ENCODE measurements at regions not wholly inside any gene's neighbourhood (a gene's known extent, or its start where the extent isn't known, plus 50 kb on each side); places are given as distances from the start of the nearest gene placed in this dataset.
A peak's percentile ranks its signal among the peaks of the same experiment; 100 is the strongest.

- intact Hi-C loops (cut with DNase I), result no loop called here
- H3K9me3 ChIP-seq, result no peaks in the 10 kb centered on the region
- H3K4me3 ChIP-seq, result peak overlapping the region; percentile 13
- TF ChIP-seq CTCF (IDR thresholded peaks at IDR 0.05), result no peak
- H3K36me3 ChIP-seq, result no peaks in the 10 kb centered on the region
- H3K27me3 ChIP-seq (ENCODE audit: low read depth), result no peaks in the 10 kb centered on the region
- ATAC-seq (no peak), DNase-seq (no peak)
- no peaks in the 10 kb centered on the region for H3K4me1 ChIP-seq
- H3K27ac ChIP-seq, result no peak overlapping the region
Observed at GRCh38 chr2:65661980-65662653, 229.7 kb upstream of the SPRED2 start.

- ATAC-seq (no peak), DNase-seq (no peak)
- intact Hi-C loops (cut with DNase I), result no loop called here
- Histone ChIP-seq H3K36me3 (no peaks in the 10 kb centered on the region), H3K4me1 (no peaks in the 10 kb centered on the region), H3K27ac (no peak overlapping the region), H3K9me3 (no peaks in the 10 kb centered on the region), H3K27me3 (ENCODE audit: low read depth) (no peaks in the 10 kb centered on the region), H3K4me3 (no peak overlapping the region)
- TF ChIP-seq CTCF (IDR thresholded peaks at IDR 0.05), result no peak
Observed at GRCh38 chr2:65660340-65660739, 227.9 kb upstream of the SPRED2 start.

DNA sequence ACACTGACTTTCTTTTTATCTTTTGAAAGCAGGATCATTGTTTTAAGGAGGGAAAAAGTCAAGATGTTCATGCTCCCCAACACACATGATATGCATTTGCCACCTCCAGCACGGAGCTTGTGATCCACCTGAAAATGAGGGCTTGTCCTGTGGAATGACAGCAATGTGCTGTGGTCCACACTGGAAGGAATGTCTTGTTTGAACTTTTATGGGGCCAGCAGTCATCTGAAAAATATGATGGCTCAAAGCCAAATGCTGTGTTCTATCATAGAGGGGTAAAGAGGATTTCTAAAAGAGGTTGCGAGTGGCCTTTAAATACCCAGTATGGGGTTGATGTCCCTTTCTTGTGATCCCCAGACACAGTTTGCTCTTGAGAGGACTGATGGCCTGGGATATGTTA, 226.5 kb upstream of the SPRED2 start:
- intact Hi-C loops (cut with DNase I), result no loop called here
- H3K36me3 ChIP-seq, result no peaks in the 10 kb centered on the region
- H3K9me3 ChIP-seq, result no peaks in the 10 kb centered on the region
- peak in 1 of 2 donors; percentile 9 for ATAC-seq
- TF ChIP-seq CTCF (IDR thresholded peaks at IDR 0.05), result no peak
- no peak for DNase-seq
- no peaks in the 10 kb centered on the region for H3K4me1 ChIP-seq
- no peak overlapping the region for H3K27ac ChIP-seq
- H3K27me3 ChIP-seq (ENCODE audit: low read depth), result no peaks in the 10 kb centered on the region
- no peak overlapping the region for H3K4me3 ChIP-seq

DNA sequence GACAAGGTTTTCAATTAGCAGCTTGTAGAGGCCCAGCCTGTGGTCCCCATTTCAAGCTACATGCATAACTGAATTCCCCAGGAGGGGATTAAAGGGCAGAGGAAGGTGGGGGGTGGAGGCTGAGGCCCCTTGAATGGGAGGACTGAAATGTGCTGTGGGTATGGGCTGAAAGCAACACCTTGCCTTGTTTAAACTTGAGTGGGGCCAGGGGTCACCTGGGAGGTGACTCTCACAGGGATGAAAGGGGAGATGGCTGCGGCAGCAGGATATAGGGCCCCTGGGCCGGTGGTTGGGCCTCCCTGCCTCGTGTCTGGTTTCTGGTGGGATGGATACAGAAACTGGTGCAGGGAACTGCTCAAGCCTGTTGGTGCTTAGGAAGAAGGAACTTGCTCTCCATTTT, 225.9 kb upstream of the SPRED2 start:
- H3K27me3 ChIP-seq (ENCODE audit: low read depth), result no peaks in the 10 kb centered on the region
- TF ChIP-seq CTCF (IDR thresholded peaks at IDR 0.05), result no peak
- no peaks in the 10 kb centered on the region for H3K36me3 ChIP-seq
- intact Hi-C loops (cut with DNase I), result no loop called here
- no peaks in the 10 kb centered on the region for H3K4me1 ChIP-seq
- DNase-seq (no peak), ATAC-seq (no peak)
- H3K9me3 ChIP-seq, result no peaks in the 10 kb centered on the region
- no peak overlapping the region for H3K4me3 ChIP-seq
- no peak overlapping the region for H3K27ac ChIP-seq

- no peak for TF ChIP-seq CTCF (IDR thresholded peaks at IDR 0.05)
- H3K36me3 ChIP-seq, result no peaks in the 10 kb centered on the region
- H3K4me3 ChIP-seq, result no peak overlapping the region
- DNase-seq (no peak), ATAC-seq (no peak)
- H3K9me3 ChIP-seq, result no peaks in the 10 kb centered on the region
- intact Hi-C loops (cut with DNase I), result no loop called here
- no peak overlapping the region for H3K27ac ChIP-seq
- no peaks in the 10 kb centered on the region for H3K4me1 ChIP-seq
- no peaks in the 10 kb centered on the region for H3K27me3 ChIP-seq (ENCODE audit: low read depth)
Observed at GRCh38 chr2:65656160-65656718, 223.8 kb upstream of the SPRED2 start.

All from lower lobe of right lung (tissue), 2 donors.